GM12878 (cell line): ENCODE measurements at regions not wholly inside any gene's neighbourhood (a gene's known extent, or its start where the extent isn't known, plus 50 kb on each side); places are given as distances from the start of the nearest gene placed in this dataset.

Experiments used
- ATAC-seq: fragments of 200-7000 bp; cut with Tn5 transposase; 3 replicates; pipeline ENCODE4 v1.9.1; 2020; ENCODE audit warnings: mild to moderate bottlenecking, moderate library complexity
- BruUV-seq: library from RNA; stranded (reverse); fragments of 400-500 nt; replicated peaks from 2 replicates; lab custom pipeline; 2021; lab: Mats Ljungman, UMichigan
- CTCF ChIA-PET: fragments of 300-600 bp; sonication (Branson Sonifier 250); formaldehyde crosslinking; extraction: SDS; loops from one replicate; lab custom pipeline; 2021; ENCODE audit warnings: inconsistent platforms; lab: Yijun Ruan, JAX
- POLR2A ChIA-PET: fragments of 350-600 bp; formaldehyde crosslinking; extraction: SDS; loops from one replicate; lab custom pipeline; 2021; ENCODE audit warnings: inconsistent platforms; lab: Charles Lee
- RAD21 ChIA-PET: fragments of 300-600 bp; sonication (Branson Sonifier 250); formaldehyde crosslinking; loops from one replicate; lab custom pipeline; 2023; ENCODE audit warnings: antibody characterized with exemption; ENCODE audit not compliant: unreplicated experiment; lab: Charles Lee
- SMC1A ChIA-PET: fragments of 300-600 bp; sonication (Branson Sonifier 250); formaldehyde crosslinking; loops from one replicate; lab custom pipeline; 2023; ENCODE audit not compliant: unreplicated experiment, uncharacterized antibody; lab: Charles Lee
- DNase-seq: peaks from one replicate; pipeline ENCODE4 v3.0.0-alpha.2; 2011; ENCODE audit warnings: low read depth, low spot score
- FAIRE-seq: peaks from 3 replicates; lab custom pipeline; 2011; peaks lifted over from hg19 to GRCh38; lab: Jason Lieb, UNC
- H2AFZ ChIP-seq: 2 replicates; pipeline ENCODE4 v1.6.0; 2011; ENCODE audit warnings: low read depth, low read length, control low read depth; ENCODE audit not compliant: control insufficient read depth
- H3K27ac ChIP-seq: 2 replicates; pipeline ENCODE4 v1.5.1; 2011; ENCODE audit warnings: control low read depth; ENCODE audit not compliant: control insufficient read depth, insufficient read depth
- H3K27me3 ChIP-seq, 2 experiments: replicated peaks in 1 of 2; 2 replicates each; pipeline versions ENCODE4 v1.6.0 to v1.6.1; 2011; ENCODE audit warnings: low read length in 1 of 2; ENCODE audit not compliant: control insufficient read depth in 2 of 2, insufficient read depth in 2 of 2
- H3K36me3 ChIP-seq, 2 experiments: 2 replicates each; pipeline ENCODE4 v1.5.1; 2011; ENCODE audit warnings: low read length in 1 of 2; ENCODE audit not compliant: control insufficient read depth in 2 of 2, insufficient read depth in 2 of 2
- H3K4me1 ChIP-seq: 2 replicates; pipeline ENCODE4 v1.6.1; 2011; ENCODE audit warnings: mild to moderate bottlenecking, low read length, moderate library complexity, mixed read lengths; ENCODE audit not compliant: control insufficient read depth, insufficient read depth
- H3K4me2 ChIP-seq: 2 replicates; pipeline ENCODE4 v1.6.0; 2011; ENCODE audit warnings: control low read depth; ENCODE audit not compliant: control insufficient read depth, insufficient read depth
- H3K4me3 ChIP-seq: fragments of 200-600 bp; sonication (generic); 2 replicates; pipeline ENCODE4 v1.5.1; 2016
- H3K79me2 ChIP-seq: 2 replicates; pipeline ENCODE4 v1.6.0; 2011; ENCODE audit warnings: low read length; ENCODE audit not compliant: control insufficient read depth, insufficient read depth
- H3K9ac ChIP-seq: 2 replicates; pipeline ENCODE4 v1.8.0; 2011; ENCODE audit warnings: low read length, control low read depth, mixed read lengths; ENCODE audit not compliant: control insufficient read depth, insufficient read depth
- H3K9me3 ChIP-seq: replicated peaks from 3 replicates; pipeline ENCODE4 v1.5.1; 2011; ENCODE audit warnings: mild to moderate bottlenecking, low read length; ENCODE audit not compliant: control insufficient read depth, insufficient read depth
- H4K20me1 ChIP-seq: 2 replicates; pipeline ENCODE4 v1.6.0; 2011; ENCODE audit not compliant: control insufficient read depth, insufficient read depth
- BMI1 ChIP-seq: fragments of 450-650 bp; IDR thresholded peaks from 2 replicates; pipeline ENCODE4 v1.6.1; 2016; ENCODE audit warnings: mild to moderate bottlenecking, moderate library complexity, borderline replicate concordance
- GABPA ChIP-seq: IDR thresholded peaks from 2 replicates; pipeline ENCODE4 v1.6.1; 2014; ENCODE audit warnings: antibody characterized with exemption, low read depth, mild to moderate bottlenecking, inconsistent platforms
- HDAC6 ChIP-seq: fragments of 200-600 bp; sonication (generic); IDR thresholded peaks from one replicate; pipeline ENCODE4 v1.8.0; 2017; ENCODE audit warnings: antibody characterized with exemption; ENCODE audit not compliant: unreplicated experiment
- NFIC ChIP-seq: IDR thresholded peaks from 2 replicates; pipeline ENCODE4 v1.6.1; 2012; ENCODE audit warnings: low read depth, mild to moderate bottlenecking, inconsistent platforms, low read length, moderate library complexity
- ZNF207 ChIP-seq: fragments of 450-650 bp; IDR thresholded peaks from 2 replicates; pipeline ENCODE4 v1.6.1; 2014; ENCODE audit warnings: antibody characterized with exemption, mild to moderate bottlenecking, borderline replicate concordance
- WGBS: methylation state at CpG from one replicate; pipeline ENCODE4 v1.1.6; 2016; ENCODE audit warnings: low lambda C conversion rate; ENCODE audit not compliant: insufficient replicate concordance, insufficient coverage; ENCODE audit errors: missing lambda C conversion rate; 5-methylcytosine and 5-hydroxymethylcytosine counted together
- in situ Hi-C: fragments of 300-500 bp; cut with MboI; formaldehyde crosslinking; loops from 9 replicates; pipeline ENCODE4 v1.14.3; 2018; ENCODE audit warnings: mixed read lengths
- intact Hi-C: fragments of 100-400 bp; cut with micrococcal nuclease; formaldehyde crosslinking; loops from one replicate; pipeline ENCODE4 v1.14.2; 2022; ENCODE audit not compliant: unreplicated experiment
- TF ChIP-seq, protein P1 (sequence below): fragments of 450-650 bp; conservative IDR thresholded peaks from 2 replicates; pipeline ENCODE4 v1.6.1; 2017; ENCODE audit warnings: mild to moderate bottlenecking, moderate library complexity
- TF ChIP-seq, protein P2 (sequence below): IDR thresholded peaks from 2 replicates; pipeline ENCODE4 v1.6.1; 2011; ENCODE audit warnings: borderline replicate concordance, low read depth, mild to moderate bottlenecking, moderate library complexity, low read length; ENCODE audit not compliant: insufficient read depth, poor library complexity, severe bottlenecking
- TF ChIP-seq, protein P3 (sequence below): IDR thresholded peaks from 2 replicates; pipeline ENCODE4 v1.6.1; 2011; ENCODE audit warnings: low read depth, mild to moderate bottlenecking, low read length, moderate library complexity, borderline replicate concordance; ENCODE audit errors: extremely low read depth
- TF ChIP-seq, protein P4 (sequence below), 3 experiments: IDR thresholded peaks in 2 of 3; conservative IDR thresholded peaks in 1 of 3; 2 replicates each; pipeline ENCODE4 v1.5.1; 2011; ENCODE audit warnings: low read depth in 3 of 3, low read length in 3 of 3, mild to moderate bottlenecking in 3 of 3, control low read depth in 2 of 3, moderate library complexity in 2 of 3, inconsistent platforms in 1 of 3, mixed read lengths in 1 of 3; ENCODE audit not compliant: control insufficient read depth in 2 of 3, insufficient read depth in 1 of 3; ENCODE audit errors: extremely low read depth in 1 of 3
- TF ChIP-seq, protein P5 (sequence below): fragments of 450-650 bp; IDR thresholded peaks from 2 replicates; pipeline ENCODE4 v1.6.1; 2017; ENCODE audit warnings: antibody characterized with exemption, mild to moderate bottlenecking, moderate library complexity

DNA sequence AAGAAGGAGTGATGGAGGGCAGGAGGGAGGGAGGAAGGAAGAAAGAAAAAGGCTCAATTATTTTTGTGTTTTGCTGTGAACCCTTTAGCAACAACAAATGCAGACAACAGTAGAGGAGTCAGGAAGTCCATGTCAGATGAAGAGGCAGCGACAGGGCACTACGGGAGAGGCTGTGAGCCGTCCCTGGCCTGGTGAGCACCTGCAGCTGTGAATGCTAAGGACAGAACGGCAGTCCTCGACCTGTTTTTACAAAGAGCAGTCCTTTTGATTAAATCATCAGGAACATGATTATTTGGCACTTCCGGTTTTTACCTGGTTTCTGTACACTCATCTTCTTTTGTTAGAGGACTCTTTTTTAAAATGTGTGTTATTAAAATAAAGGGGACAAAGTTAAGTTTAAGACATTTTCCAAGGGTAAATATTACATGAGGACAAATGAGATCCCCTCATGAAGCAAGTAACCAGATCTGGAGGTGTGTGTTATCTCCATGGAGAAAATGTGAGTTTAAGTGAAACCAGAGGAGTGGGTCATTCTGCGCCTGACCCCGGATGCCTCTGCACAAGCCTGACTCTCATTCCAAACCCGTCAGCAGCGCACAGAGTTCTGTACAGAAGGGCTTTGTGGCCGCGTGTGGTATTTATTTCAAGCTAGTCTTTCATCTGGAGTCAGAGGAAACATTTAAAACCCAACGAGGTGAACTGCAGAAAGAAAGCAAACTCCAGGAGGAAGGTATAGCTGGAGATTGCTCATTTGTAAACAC lies 492.5 kb downstream of the SOX11 start (continued):
- TF ChIP-seq, protein P1, sequence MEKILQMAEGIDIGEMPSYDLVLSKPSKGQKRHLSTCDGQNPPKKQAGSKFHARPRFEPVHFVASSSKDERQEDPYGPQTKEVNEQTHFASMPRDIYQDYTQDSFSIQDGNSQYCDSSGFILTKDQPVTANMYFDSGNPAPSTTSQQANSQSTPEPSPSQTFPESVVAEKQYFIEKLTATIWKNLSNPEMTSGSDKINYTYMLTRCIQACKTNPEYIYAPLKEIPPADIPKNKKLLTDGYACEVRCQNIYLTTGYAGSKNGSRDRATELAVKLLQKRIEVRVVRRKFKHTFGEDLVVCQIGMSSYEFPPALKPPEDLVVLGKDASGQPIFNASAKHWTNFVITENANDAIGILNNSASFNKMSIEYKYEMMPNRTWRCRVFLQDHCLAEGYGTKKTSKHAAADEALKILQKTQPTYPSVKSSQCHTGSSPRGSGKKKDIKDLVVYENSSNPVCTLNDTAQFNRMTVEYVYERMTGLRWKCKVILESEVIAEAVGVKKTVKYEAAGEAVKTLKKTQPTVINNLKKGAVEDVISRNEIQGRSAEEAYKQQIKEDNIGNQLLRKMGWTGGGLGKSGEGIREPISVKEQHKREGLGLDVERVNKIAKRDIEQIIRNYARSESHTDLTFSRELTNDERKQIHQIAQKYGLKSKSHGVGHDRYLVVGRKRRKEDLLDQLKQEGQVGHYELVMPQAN = no peak
- TF ChIP-seq, all 136 proteins: peak for 0

DNA sequence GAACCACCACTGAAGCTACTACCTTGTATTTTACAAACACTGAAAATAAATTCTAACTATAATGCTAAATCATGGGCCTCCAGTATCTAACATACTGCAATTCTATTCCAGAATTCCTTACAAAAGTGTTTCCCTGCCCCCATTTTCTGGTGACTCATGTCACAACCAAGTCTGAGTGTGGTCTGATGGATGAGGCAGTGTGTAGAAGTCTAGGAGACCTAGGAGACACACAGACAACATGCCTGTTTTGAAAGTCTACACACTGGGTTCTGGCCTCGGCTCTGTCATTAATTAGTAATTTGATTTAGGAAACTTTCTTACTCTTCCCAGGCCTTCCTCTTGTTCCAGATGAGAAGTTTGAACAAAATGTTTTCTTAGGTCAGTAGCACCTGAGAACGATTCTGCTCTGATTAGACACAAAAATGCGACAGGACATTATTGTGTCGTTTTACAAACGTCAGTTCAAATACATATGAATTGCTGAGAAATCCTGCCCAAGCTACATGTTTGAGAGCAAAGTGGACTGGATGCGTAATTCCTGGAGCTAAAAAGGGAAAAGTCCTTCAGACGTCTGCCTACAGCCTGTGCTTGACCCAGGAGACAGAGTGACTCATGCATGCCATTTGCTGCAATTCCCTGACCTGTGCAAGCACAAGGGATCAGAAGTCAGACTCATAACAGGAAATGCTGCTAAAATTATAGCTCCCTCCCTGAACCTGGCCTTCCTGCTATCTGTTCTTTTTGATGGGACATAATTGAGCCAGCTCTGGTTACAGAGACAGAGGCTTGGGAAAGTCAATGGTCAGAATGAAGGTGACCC lies 494.4 kb downstream of the SOX11 start:
- no peak overlapping the region for H2AFZ ChIP-seq
- TF ChIP-seq NFIC (no peak), BMI1 (no peak), HDAC6 (no peak), GABPA (no peak), ZNF207 (no peak)
- TF ChIP-seq, protein P2, sequence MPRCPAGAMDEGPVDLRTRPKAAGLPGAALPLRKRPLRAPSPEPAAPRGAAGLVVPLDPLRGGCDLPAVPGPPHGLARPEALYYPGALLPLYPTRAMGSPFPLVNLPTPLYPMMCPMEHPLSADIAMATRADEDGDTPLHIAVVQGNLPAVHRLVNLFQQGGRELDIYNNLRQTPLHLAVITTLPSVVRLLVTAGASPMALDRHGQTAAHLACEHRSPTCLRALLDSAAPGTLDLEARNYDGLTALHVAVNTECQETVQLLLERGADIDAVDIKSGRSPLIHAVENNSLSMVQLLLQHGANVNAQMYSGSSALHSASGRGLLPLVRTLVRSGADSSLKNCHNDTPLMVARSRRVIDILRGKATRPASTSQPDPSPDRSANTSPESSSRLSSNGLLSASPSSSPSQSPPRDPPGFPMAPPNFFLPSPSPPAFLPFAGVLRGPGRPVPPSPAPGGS = no peak
- TF ChIP-seq, protein P3, sequence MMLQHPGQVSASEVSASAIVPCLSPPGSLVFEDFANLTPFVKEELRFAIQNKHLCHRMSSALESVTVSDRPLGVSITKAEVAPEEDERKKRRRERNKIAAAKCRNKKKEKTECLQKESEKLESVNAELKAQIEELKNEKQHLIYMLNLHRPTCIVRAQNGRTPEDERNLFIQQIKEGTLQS = no peak
- TF ChIP-seq, protein P4, sequence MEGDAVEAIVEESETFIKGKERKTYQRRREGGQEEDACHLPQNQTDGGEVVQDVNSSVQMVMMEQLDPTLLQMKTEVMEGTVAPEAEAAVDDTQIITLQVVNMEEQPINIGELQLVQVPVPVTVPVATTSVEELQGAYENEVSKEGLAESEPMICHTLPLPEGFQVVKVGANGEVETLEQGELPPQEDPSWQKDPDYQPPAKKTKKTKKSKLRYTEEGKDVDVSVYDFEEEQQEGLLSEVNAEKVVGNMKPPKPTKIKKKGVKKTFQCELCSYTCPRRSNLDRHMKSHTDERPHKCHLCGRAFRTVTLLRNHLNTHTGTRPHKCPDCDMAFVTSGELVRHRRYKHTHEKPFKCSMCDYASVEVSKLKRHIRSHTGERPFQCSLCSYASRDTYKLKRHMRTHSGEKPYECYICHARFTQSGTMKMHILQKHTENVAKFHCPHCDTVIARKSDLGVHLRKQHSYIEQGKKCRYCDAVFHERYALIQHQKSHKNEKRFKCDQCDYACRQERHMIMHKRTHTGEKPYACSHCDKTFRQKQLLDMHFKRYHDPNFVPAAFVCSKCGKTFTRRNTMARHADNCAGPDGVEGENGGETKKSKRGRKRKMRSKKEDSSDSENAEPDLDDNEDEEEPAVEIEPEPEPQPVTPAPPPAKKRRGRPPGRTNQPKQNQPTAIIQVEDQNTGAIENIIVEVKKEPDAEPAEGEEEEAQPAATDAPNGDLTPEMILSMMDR (IDR thresholded peaks at IDR 0.05 in 2 of 3, conservative IDR thresholded peaks at IDR 0.05 in 1 of 3; ENCODE audit: control insufficient read depth in 2 of 3, extremely low read depth in 1 of 3, insufficient read depth in 1 of 3, low read depth in 3 of 3, low read length in 3 of 3) = no peak
- TF ChIP-seq, protein P5, sequence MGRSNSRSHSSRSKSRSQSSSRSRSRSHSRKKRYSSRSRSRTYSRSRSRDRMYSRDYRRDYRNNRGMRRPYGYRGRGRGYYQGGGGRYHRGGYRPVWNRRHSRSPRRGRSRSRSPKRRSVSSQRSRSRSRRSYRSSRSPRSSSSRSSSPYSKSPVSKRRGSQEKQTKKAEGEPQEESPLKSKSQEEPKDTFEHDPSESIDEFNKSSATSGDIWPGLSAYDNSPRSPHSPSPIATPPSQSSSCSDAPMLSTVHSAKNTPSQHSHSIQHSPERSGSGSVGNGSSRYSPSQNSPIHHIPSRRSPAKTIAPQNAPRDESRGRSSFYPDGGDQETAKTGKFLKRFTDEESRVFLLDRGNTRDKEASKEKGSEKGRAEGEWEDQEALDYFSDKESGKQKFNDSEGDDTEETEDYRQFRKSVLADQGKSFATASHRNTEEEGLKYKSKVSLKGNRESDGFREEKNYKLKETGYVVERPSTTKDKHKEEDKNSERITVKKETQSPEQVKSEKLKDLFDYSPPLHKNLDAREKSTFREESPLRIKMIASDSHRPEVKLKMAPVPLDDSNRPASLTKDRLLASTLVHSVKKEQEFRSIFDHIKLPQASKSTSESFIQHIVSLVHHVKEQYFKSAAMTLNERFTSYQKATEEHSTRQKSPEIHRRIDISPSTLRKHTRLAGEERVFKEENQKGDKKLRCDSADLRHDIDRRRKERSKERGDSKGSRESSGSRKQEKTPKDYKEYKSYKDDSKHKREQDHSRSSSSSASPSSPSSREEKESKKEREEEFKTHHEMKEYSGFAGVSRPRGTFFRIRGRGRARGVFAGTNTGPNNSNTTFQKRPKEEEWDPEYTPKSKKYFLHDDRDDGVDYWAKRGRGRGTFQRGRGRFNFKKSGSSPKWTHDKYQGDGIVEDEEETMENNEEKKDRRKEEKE = no peak
- TF ChIP-seq, all 136 proteins: peak for 0
- no peaks in the 10 kb centered on the region for H3K9me3 ChIP-seq
- in situ Hi-C loops = no loop called here
- H3K4me1 ChIP-seq = no peaks in the 10 kb centered on the region; the same call in 1 of the 2 replicates
- DNase-seq (no peak), FAIRE-seq (no peak), ATAC-seq (no peak)
- no peaks in the 10 kb centered on the region for H4K20me1 ChIP-seq
- POLR2A ChIA-PET = no interaction called here
- no peak overlapping the region for H3K4me3 ChIP-seq
- H3K9ac ChIP-seq = no peak overlapping the region
- no peak overlapping the region for H3K4me2 ChIP-seq
- RAD21 ChIA-PET = no interaction called here
- no peaks in the 10 kb centered on the region for H3K79me2 ChIP-seq
- no peaks in the 10 kb centered on the region for H3K27me3 ChIP-seq
- no peak overlapping the region for H3K27ac ChIP-seq
- WGBS = 43% methylated on average over 7 of the region's 7 CpGs
- CTCF ChIA-PET = no interaction called here
- SMC1A ChIA-PET = no interaction called here
- intact Hi-C loops = no loop called here
- no peaks in the 10 kb centered on the region for H3K36me3 ChIP-seq
- no TSS peak for BruUV-seq
